ENCODE measurements at regions not wholly inside any gene's neighbourhood (a gene's known extent, or its start where the extent isn't known, plus 50 kb on each side); places are given as distances from the start of the nearest gene placed in this dataset.

- Histone ChIP-seq H3K79me2 (ENCODE audit: control insufficient read depth, insufficient read depth, low read length) (no peaks in the 10 kb centered on the region), H2AFZ (ENCODE audit: control insufficient read depth, low read depth, low read length) (no peak overlapping the region), H3K4me3 (no peak overlapping the region), H3K36me3 (ENCODE audit: control insufficient read depth in 2 of 2, insufficient read depth in 2 of 2, low read length in 1 of 2) (no peaks in the 10 kb centered on the region), H3K4me1 (ENCODE audit: control insufficient read depth, insufficient read depth, low read length) (peaks cover 13% of the 10 kb centered on the region), H3K27ac (ENCODE audit: control insufficient read depth, insufficient read depth) (no peak overlapping the region), H3K27me3 (replicated peaks in 1 of 2; ENCODE audit: control insufficient read depth in 2 of 2, insufficient read depth in 2 of 2, low read length in 1 of 2) (no peaks in the 10 kb centered on the region; a peak in 1 of 4 replicates), H3K9me3 (replicated peaks; ENCODE audit: control insufficient read depth, insufficient read depth, low read length) (no peaks in the 10 kb centered on the region), H3K4me2 (ENCODE audit: control insufficient read depth, insufficient read depth) (no peak overlapping the region), H4K20me1 (ENCODE audit: control insufficient read depth, insufficient read depth) (no peaks in the 10 kb centered on the region), H3K9ac (ENCODE audit: control insufficient read depth, insufficient read depth, low read length) (no peak overlapping the region)
- 34% methylated on average over 3 of the region's 3 CpGs for WGBS (ENCODE audit: insufficient coverage, insufficient replicate concordance, low lambda C conversion rate, missing lambda C conversion rate)
- ATAC-seq (no peak), FAIRE-seq (no peak), DNase-seq (ENCODE audit: low read depth, low spot score) (no peak)
- in situ Hi-C loops (cut with MboI) (no loop called here), intact Hi-C loops (cut with micrococcal nuclease; ENCODE audit: unreplicated experiment) (loop anchor here (5.0 kb wide), 1 partner anchor 233 kb away; the partner anchor contains the start of gene RRAGC)
- ChIA-PET POLR2A (no interaction called here), SMC1A (ENCODE audit: uncharacterized antibody, unreplicated experiment) (interaction anchor here (1.1 to 1.8 kb wide), 3 partner anchors 64 to 169 kb away, joined by 3 to 5 read pairs (median 3); partner anchors contain the start of gene NDUFS5), RAD21 (ENCODE audit: unreplicated experiment) (interaction anchor here (3.1 kb wide), 1 partner anchor 102 kb away, joined by 13 read pairs; no protein-coding TSS in a partner anchor), CTCF (interaction anchor here (0.8 to 6.4 kb wide), 9 partner anchors 9 to 172 kb away, joined by 3 to 52 read pairs (median 3); no protein-coding TSS in a partner anchor)
- peak; percentile 31 for TF ChIP-seq USF1 (IDR thresholded peaks at IDR 0.05; ENCODE audit: borderline replicate concordance, extremely low read length, insufficient read depth, low read depth, low read length)
- TF ChIP-seq ZBTB40 (IDR thresholded peaks at IDR 0.05; ENCODE audit: borderline replicate concordance): no peak
- BruUV-seq (replicated peaks): no TSS peak
Measured at GRCh38 chr1:39089931-39090521, 63.9 kb downstream of the NDUFS5 start.

All from GM12878 (cell line).